Keratinocyte (primary cell): ENCODE measurements at regions not wholly inside any gene's neighbourhood (a gene's known extent, or its start where the extent isn't known, plus 50 kb on each side); places are given as distances from the start of the nearest gene placed in this dataset.

Experiments
- DNase-seq: peaks from one replicate; pipeline ENCODE4 v3.0.0-alpha.2; 2011; ENCODE audit warnings: low read depth, missing footprints, low spot score
- FAIRE-seq: peaks from 2 replicates; lab custom pipeline; 2011; peaks lifted over from hg19 to GRCh38; lab: Jason Lieb, UNC
- H2AFZ ChIP-seq: 2 replicates; pipeline ENCODE4 v1.6.0; 2012; ENCODE audit warnings: low read length, control low read depth, inconsistent platforms; ENCODE audit not compliant: control insufficient read depth
- H3K27ac ChIP-seq: 2 replicates; pipeline ENCODE4 v1.5.1; 2011; ENCODE audit warnings: low read length; ENCODE audit not compliant: control insufficient read depth, insufficient read depth
- H3K27me3 ChIP-seq: 3 replicates; pipeline ENCODE4 v1.6.0; 2011; ENCODE audit warnings: low read length; ENCODE audit not compliant: control insufficient read depth, insufficient read depth; ENCODE audit errors: extremely low read depth
- H3K36me3 ChIP-seq, 2 experiments: 2 replicates in 1 of 2; 3 replicates in 1 of 2; pipeline ENCODE4 v1.5.1; 2011; ENCODE audit warnings: low read length in 2 of 2, mild to moderate bottlenecking in 1 of 2; ENCODE audit not compliant: control insufficient read depth in 2 of 2, insufficient read depth in 2 of 2; ENCODE audit errors: extremely low read depth in 1 of 2
- H3K4me1 ChIP-seq: 3 replicates; pipeline ENCODE4 v1.5.1; 2011; ENCODE audit warnings: low read length; ENCODE audit not compliant: control insufficient read depth, insufficient read depth; ENCODE audit errors: extremely low read depth
- H3K4me2 ChIP-seq: 3 replicates; pipeline ENCODE4 v1.6.0; 2011; ENCODE audit warnings: low read depth, low read length; ENCODE audit not compliant: control insufficient read depth, insufficient read depth; ENCODE audit errors: extremely low read depth
- H3K4me3 ChIP-seq, 3 experiments: fragments of 200-600 bp in 1 of 3; sonication (generic) in 1 of 3; 2 replicates in 2 of 3; 3 replicates in 1 of 3; pipeline ENCODE4 v1.5.1; 2011 to 2016; ENCODE audit warnings: low read length in 3 of 3, mild to moderate bottlenecking in 3 of 3, control low read depth in 2 of 3, inconsistent platforms in 1 of 3, low read depth in 1 of 3, mixed read lengths in 1 of 3, mixed run types in 1 of 3, moderate library complexity in 1 of 3; ENCODE audit not compliant: control insufficient read depth in 2 of 3, insufficient read depth in 2 of 3; ENCODE audit errors: extremely low read depth in 1 of 3
- H3K79me2 ChIP-seq: 2 replicates; pipeline ENCODE4 v1.6.0; 2012; ENCODE audit warnings: low read length; ENCODE audit not compliant: control insufficient read depth, insufficient read depth
- H3K9ac ChIP-seq: 3 replicates; pipeline ENCODE4 v1.6.0; 2011; ENCODE audit warnings: low read length; ENCODE audit not compliant: control insufficient read depth, insufficient read depth; ENCODE audit errors: extremely low read depth
- H3K9me1 ChIP-seq: 3 replicates; pipeline ENCODE4 v1.6.0; 2011; ENCODE audit warnings: low read length; ENCODE audit not compliant: control insufficient read depth, insufficient read depth; ENCODE audit errors: extremely low read depth
- H3K9me3 ChIP-seq: 2 replicates; pipeline ENCODE4 v1.5.1; 2012; ENCODE audit warnings: low read depth, low read length; ENCODE audit not compliant: control insufficient read depth
- H4K20me1 ChIP-seq: 3 replicates; pipeline ENCODE4 v1.6.0; 2011; ENCODE audit warnings: low read length; ENCODE audit not compliant: control insufficient read depth, insufficient read depth; ENCODE audit errors: extremely low read depth
- EZH2 ChIP-seq: IDR thresholded peaks from one replicate; pipeline ENCODE4 v1.6.1; 2012; ENCODE audit warnings: inconsistent platforms, mild to moderate bottlenecking, low read length, moderate library complexity
- dilution Hi-C: fragments of 300-500 bp; cut with MboI; formaldehyde crosslinking; loops from one replicate; pipeline ENCODE4 v1.7.0; 2020; ENCODE audit warnings: low sequenced_read_pairs; ENCODE audit not compliant: extremely low pct_ligation_motif_present
- TF ChIP-seq, protein P1 (sequence below), 3 experiments: IDR thresholded peaks in 1 of 3; conservative IDR thresholded peaks in 1 of 3; optimal IDR thresholded peaks in 1 of 3; 2 replicates in 2 of 3; 3 replicates in 1 of 3; pipeline versions ENCODE3 to v1.5.1; 2011; ENCODE audit warnings: low read length in 3 of 3, mild to moderate bottlenecking in 3 of 3, moderate library complexity in 2 of 3, control low read depth in 1 of 3, inconsistent platforms in 1 of 3; ENCODE audit not compliant: insufficient read depth in 2 of 3; ENCODE audit errors: extremely low read depth in 1 of 3

DNA sequence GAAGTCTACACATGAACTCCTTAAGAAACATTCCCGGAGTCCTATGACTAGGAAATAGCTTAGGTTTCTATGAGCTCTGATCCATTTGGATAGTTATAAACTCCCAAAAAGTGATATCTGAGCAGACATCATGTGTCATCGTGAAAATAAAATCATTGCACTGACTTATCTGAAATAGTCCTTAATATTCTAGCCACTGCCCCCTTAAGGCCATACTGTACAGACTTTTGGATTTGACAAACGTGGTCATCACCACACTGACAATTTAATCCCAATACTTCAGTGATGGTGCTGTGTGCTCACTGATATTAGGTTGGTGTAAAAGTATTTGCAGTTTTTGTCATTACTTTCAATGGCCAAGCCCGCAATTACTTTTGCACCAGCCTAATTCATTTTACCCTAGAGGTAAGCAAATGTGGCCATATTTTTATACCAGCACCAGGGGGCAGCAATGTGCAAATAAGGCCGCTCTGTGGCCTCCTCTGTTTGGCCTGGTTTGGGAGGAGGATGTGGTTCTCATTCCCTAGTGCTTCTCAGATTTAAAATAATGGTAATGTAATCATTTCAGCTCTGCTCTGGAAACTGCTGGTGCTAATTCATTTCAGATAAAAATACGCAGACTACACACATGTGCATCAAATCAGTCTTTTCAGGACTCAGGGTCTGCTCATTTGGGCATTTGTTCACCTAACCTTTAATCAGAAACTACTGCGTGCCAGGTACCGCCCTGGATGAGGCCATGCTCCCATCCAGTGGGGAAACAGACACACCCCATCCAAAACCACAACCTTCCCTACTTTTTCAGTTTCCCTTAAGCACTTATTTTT lies 196.4 kb upstream of the C1QTNF7 start:
- Histone ChIP-seq H3K4me1 (peaks cover 24% of the 10 kb centered on the region), H3K79me2 (no peaks in the 10 kb centered on the region), H3K4me3 (no peak overlapping the region), H3K36me3 (no peaks in the 10 kb centered on the region), H2AFZ (no peak overlapping the region), H3K9me3 (no peaks in the 10 kb centered on the region), H3K4me2 (no peak overlapping the region), H3K27ac (no peak overlapping the region), H3K27me3 (peaks cover 4% of the 10 kb centered on the region), H3K9ac (no peak overlapping the region), H4K20me1 (no peaks in the 10 kb centered on the region), H3K9me1 (no peaks in the 10 kb centered on the region)
- peak; percentile 15 for DNase-seq
- peak; percentile 75 for FAIRE-seq
- dilution Hi-C loops, result loop anchor here (25.0 kb wide), 1 partner anchor 231 kb away; the partner anchor contains the start of gene CC2D2A
- no peak for TF ChIP-seq EZH2
- TF ChIP-seq, protein P1, sequence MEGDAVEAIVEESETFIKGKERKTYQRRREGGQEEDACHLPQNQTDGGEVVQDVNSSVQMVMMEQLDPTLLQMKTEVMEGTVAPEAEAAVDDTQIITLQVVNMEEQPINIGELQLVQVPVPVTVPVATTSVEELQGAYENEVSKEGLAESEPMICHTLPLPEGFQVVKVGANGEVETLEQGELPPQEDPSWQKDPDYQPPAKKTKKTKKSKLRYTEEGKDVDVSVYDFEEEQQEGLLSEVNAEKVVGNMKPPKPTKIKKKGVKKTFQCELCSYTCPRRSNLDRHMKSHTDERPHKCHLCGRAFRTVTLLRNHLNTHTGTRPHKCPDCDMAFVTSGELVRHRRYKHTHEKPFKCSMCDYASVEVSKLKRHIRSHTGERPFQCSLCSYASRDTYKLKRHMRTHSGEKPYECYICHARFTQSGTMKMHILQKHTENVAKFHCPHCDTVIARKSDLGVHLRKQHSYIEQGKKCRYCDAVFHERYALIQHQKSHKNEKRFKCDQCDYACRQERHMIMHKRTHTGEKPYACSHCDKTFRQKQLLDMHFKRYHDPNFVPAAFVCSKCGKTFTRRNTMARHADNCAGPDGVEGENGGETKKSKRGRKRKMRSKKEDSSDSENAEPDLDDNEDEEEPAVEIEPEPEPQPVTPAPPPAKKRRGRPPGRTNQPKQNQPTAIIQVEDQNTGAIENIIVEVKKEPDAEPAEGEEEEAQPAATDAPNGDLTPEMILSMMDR (optimal IDR thresholded peaks at IDR 0.05 in 1 of 3, IDR thresholded peaks at IDR 0.05 in 1 of 3, conservative IDR thresholded peaks at IDR 0.05 in 1 of 3; ENCODE audit: extremely low read depth in 1 of 3, insufficient read depth in 2 of 3, low read length in 3 of 3), result peak; percentile 60 to 77 (median 74)

DNA sequence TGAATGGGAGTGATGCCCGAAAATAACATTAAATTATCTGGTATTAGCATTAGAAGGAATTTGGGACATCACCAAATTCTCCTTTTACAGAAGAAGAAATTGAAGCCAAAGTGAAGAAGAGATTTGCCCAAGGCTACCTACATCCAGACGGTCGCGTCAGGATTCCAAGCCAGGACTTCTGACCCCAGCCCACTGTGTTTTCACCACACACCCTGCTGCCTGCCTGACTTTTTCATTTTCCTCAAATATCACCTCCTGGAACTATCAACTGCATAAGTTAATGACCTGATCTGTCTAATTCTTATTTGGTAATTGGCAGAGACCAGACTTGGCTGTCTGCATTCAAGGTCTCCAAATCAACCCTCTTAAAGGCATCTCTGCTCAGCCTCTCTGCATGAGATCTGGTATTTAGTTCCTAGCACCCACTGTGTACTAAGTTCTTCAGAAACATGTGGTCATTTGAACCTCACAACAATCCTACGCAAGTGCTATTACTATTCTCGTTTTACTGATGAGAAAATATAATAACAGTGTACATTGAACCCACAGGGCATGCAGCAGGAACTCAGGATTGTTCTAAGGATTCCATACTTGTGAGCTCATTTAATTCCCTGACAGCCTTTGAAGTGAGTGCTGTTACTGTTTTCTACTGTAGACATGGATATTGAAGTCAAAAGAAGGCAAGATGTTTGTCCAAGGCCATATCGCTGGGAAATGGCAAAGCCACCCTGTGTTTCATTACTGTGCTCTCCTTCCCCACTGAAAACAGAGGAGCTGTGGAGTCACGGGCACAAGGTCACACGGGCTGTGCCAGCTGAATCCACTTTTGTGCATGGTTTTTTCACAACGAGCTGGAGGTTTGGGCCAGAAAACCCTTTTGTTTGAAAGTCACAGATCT lies 195.2 kb upstream of the C1QTNF7 start:
- dilution Hi-C loops, result loop anchor here (25.0 kb wide), 1 partner anchor 230 kb away; the partner anchor contains the start of gene CC2D2A
- no peaks in the 10 kb centered on the region for H3K79me2 ChIP-seq
- no peak overlapping the region for H3K9ac ChIP-seq
- peaks cover 24% of the 10 kb centered on the region for H3K4me1 ChIP-seq
- peak; percentile 21 for DNase-seq
- H3K27ac ChIP-seq, result no peak overlapping the region
- TF ChIP-seq, protein P1 (optimal IDR thresholded peaks at IDR 0.05 in 1 of 3, IDR thresholded peaks at IDR 0.05 in 1 of 3, conservative IDR thresholded peaks at IDR 0.05 in 1 of 3; ENCODE audit: extremely low read depth in 1 of 3, insufficient read depth in 2 of 3, low read length in 3 of 3), result no peak
- TF ChIP-seq EZH2, result no peak
- H3K9me1 ChIP-seq, result no peaks in the 10 kb centered on the region
- no peak for FAIRE-seq
- H3K36me3 ChIP-seq, result no peaks in the 10 kb centered on the region
- no peak overlapping the region for H3K4me3 ChIP-seq
- no peaks in the 10 kb centered on the region for H4K20me1 ChIP-seq
- H3K4me2 ChIP-seq, result no peak overlapping the region
- peaks cover 7% of the 10 kb centered on the region for H3K27me3 ChIP-seq
- H3K9me3 ChIP-seq, result no peaks in the 10 kb centered on the region
- H2AFZ ChIP-seq, result no peak overlapping the region
